ENCODE measurements at regions not wholly inside any gene's neighbourhood (a gene's known extent, or its start where the extent isn't known, plus 50 kb on each side); places are given as distances from the start of the nearest gene placed in this dataset.
"Not testable (repeated sequence)": the region's sequence is repeated elsewhere in the genome, so short reads cannot be mapped to it uniquely, and the experiment has no call there.

DNA sequence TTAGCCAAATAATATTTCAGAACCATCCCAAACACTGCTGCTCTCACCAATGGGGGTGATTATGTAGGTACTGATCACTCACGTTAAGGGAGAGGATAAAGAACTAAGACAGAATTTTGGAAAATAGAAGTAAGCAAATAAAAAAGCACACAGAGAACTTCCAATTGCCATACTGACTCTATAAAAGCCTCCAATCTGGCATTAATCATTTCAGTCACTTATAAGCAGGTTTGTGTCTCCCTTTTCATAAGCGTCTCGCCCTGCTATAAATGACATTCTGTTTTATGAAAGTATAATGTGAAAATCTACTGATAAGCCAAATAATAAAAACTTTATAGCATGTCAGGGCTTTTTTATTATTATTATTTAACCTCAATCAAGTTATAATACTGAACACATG, 435.2 kb downstream of the ETNK1 start:
- FAIRE-seq (no peak), DNase-seq (ENCODE audit: low spot score) (no peak)

DNA sequence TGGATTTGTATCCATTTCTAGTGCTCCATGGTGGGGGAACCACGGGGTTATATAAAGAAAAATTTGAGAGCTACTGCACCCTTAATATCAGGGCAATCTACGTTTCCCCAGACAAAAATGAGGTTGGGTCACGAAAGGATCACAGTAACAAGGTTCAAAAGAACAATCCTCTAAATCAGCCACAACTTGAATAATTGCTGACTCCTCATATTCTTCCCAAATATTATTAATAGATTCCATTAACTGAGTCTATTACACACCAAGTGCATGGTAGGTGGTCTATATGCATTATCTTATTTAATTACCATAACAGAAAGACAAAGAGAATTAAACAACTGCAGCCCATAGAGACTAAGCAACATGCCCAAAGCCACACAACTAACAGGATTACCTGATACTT, 438.2 kb downstream of the ETNK1 start:
- DNase-seq (ENCODE audit: low spot score): no peak
- FAIRE-seq: no peak

DNA sequence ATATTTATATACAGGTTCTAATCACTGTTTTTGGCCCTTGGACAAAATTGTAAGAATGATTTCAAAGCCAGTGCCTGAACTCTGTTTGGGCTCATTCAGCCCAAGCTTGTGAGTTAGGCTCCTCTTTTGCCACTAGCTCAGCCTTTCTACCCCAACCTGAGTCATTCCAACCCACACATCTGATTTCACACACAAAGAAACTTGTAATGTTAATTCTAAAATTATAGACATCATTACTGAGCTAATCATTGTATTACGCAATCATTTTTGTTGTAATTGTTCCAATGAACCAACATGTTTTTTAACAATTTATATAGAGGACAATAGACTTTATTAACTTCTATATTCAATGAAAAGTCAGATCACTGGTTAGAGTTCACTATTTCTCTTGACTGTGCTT, 441.1 kb downstream of the ETNK1 start:
- DNase-seq (ENCODE audit: low spot score): no peak
- no peak for FAIRE-seq

DNA sequence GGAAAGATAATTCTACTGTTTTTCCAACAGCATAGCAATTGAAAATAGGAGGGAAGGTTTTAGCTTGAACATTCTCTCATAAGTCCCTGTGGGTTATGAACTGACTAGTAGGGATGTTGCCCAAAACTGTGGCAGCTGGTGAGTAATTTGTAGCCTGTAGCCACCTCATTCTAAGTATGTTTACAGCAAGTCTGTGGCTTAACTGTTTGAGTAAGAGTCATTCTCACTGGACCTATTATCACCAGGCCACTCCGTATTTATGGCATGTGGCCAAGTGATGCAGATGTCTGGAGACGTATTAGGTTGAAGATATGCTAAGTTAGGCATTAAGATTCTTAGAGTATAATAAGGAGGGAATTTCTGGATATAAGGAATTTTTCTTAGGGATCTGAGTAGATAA, 458.3 kb downstream of the ETNK1 start:
- FAIRE-seq (peak; percentile 76), DNase-seq (ENCODE audit: low spot score) (peak; percentile 63)

DNA sequence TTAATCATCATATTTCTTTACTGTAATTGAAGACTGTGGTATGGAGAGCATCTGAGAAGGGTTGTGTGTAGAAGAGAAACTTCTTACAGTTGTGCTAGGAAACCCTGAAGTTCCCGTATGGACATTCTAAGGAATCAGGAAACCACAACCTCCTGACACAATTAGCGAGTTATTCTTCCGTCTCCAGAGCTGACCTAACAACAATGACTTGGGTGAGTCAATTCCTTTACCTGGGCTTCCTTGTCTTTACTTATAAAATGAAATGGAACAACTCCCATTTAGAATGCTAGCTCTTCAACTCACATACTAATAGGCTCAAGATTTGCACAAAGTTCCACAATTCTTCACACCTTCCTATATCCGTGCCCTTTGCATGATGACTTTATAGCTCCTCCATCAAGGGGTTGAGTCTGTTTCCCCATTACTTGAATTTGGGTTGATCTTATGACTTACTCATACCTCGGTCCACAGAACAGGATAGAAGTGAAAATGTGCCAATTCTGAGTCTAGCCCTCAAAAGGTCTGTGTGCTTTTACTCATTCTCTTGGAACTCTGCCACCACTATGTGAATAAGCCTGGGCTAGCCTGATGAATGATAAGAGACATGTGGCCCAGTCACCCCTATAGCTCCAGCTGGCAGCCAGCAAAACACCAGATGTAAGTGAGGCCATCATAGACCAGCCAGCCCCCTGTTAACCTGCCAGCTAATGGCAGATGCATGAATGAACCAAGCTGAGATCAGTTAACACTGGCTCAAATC, 459.4 kb downstream of the ETNK1 start:
- peak; percentile 75 for DNase-seq (ENCODE audit: low spot score)
- peak; percentile 88 for FAIRE-seq

DNA sequence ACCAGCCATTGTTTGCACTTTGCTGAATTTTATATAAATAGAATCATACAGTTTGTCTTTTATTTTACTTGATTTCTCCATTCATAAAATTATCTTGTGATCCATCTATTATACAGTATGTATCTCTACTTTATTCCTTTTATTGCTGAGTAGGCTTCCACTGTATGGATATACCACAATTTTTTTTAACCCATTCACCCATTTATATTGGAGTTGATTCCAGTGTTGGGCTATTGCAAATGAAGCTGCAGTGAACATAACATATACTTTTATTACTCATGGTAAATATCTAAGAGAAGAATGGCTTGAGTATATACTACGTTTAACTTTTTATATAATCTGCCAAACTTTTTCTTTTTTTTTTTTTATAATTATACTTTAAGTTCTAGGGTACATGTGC, 463.6 kb downstream of the ETNK1 start:
- DNase-seq (ENCODE audit: low spot score) (no peak), FAIRE-seq (no peak)

DNA sequence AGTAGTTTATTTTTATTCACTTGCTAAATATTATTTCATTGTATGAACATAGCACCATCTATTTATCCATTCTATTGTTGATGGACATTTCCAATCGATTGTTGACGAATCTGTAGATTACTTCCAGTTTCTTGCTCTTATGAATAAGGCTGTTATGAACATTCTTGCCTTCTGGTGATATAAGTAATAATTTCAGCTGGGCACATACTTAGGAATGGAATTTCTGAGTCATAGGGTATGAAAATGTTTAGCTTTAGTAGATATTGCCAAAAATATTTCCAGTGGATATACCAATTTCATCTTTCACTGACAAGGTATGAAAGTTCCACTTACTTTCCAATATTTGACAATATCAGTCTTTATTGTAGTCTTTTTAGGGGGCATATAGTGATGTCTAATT, 468.5 kb downstream of the ETNK1 start:
- FAIRE-seq (no peak), DNase-seq (ENCODE audit: low spot score) (no peak)

DNA sequence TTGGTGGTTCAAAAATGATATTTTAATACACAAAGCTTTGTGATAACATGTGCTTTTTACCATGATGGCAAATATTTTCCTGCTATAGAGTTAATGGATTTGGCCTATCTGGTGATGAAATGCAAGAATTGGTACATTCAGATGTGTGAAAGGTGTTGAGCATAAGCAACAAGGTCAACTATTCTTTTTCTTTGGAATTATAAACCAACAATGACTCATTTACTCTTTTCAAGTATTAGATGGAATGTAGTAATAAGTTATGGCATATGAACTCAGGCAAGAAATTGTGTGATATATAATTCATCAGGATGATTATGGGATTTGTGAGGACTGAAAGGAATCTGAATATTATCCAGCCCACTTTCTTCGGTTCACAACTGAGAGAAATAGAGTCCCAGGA, 471.4 kb downstream of the ETNK1 start:
- no peak for FAIRE-seq
- DNase-seq (ENCODE audit: low spot score): no peak

DNA sequence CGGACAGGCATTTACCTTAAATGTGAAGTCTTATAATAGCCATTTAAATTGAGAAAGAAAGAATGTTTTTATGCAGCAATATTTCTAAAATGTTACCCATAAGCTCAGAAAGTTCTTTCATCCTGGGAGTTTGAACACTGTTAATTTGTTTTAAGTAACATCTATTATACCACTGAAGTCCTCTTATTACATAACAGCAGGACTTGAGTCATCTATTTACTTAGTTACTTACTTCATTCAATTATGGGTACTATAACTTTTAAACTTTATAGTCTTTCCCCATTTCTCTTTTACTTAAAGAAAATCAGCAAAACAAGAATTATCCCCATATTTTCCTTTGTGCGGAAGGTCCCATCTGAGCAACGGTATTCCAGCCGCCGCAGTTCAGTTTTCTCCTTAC, 473.1 kb downstream of the ETNK1 start:
- DNase-seq (ENCODE audit: low spot score) (no peak), FAIRE-seq (no peak)

DNA sequence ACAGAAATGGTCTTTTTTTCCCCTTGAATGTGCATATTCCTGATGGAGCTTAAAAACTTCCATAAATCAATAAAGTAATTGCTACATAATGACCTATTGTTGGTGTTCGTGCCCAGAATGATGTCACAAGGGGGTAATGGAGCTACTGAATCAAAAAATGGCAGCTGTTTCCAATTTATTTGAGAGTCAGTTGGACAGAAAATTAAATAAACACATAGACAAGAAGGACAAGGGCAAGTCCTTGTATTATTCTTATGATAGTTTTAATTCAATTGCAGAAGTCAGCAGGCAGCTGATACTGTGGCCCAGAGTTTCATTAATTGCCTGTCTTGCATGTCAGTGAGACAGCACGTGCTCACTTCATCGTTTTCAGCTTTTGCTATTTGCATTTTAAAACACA, 473.5 kb downstream of the ETNK1 start:
- DNase-seq (ENCODE audit: low spot score) (no peak), FAIRE-seq (no peak)

DNA sequence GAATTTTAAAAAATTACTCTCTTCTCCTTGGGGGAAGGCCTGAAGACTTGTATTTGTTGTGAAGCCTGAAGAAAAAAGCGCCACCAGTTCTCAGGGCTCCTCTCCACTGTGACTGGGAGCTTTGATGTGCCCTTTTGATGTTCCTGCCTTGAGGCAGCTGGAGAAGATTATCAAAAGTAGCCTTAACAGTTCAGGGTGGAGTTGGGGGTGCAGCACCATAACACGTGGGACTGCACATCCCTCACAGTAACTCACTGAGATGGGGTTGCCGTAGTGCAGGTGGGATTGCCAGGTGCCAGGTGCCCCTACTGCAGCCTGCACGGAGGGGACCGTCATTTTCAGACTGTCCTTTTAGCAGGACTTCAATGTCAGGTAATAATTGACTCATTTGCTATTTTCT, 474.1 kb downstream of the ETNK1 start:
- FAIRE-seq (no peak), DNase-seq (ENCODE audit: low spot score) (no peak)

DNA sequence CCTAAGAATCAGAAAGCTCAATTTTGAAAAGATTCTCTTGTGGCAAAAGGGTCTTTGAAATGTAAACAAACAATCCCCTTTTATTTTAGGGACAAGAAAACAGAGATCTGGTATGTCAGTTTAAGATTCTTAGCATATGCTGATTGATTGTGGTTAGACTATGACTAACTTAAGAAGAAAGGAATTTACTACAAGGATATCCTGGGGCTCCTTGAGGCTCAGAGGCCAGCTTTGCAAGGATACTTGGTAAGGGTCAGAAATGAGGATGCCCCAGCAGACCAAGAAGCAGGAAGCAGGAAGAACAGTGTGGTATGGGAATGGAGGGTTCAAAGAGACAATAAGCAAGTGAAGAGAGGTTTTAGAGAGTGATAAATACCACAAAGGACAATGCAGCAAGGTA, 474.6 kb downstream of the ETNK1 start:
- no peak for FAIRE-seq
- DNase-seq (ENCODE audit: low spot score): no peak

DNA sequence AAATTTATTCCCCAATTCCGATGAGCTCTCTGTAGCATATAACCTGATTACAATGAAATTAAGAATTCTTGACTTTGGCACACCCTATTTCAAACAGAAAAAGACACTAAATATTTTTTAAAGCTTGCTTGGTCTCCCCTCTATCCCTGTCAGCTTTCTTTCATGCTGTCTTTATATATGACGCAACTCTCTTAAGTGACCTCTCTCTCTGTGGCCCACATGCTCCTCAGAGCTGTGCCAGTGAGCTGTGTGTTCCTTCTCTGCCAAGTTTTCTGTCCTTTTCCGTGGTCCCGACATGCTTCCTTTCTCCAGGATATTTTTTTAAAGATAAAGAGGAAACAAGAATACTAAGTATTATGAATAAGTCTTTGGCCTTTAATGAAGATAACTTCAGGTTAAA, 484.0 kb downstream of the ETNK1 start:
- DNase-seq (ENCODE audit: low spot score) (no peak), FAIRE-seq (no peak)

DNA sequence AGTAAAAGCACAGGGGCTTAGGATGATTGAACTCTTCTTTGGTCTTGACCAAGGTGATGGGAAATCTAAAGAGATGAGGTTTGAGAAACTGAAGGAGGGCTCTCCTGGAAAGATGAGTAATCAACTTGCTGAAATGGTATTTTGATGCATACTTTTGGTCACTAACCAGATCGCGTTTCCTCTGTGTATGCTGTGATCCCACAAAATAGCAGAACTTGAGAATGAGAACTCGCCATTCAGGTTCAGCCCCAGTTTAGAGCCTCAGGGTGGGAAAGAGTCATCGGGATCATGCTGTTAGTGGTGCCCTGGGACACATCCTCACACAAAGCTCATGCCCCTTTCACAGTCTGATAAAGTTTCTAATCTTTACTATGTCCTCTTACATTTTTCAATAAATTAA, 488.8 kb downstream of the ETNK1 start:
- DNase-seq (ENCODE audit: low spot score) (no peak), FAIRE-seq (no peak)

DNA sequence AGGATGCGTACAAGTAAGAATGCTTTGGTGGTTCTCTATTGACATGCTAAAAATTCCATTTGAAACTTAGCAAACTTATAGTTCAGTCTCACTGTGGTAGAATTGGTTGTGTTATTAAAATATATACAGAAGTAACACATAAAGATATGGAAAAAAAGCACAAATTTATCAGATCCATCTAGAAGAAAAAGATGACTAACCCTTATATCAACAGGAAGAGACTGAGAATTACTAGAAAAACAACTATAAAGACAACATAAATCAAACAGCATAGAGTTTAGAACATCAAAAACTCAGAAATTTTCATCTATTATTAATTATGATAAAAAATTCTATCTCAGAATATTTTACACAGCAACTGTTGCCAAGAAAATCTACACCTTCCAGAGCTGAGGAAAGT, 491.0 kb downstream of the ETNK1 start:
- DNase-seq (ENCODE audit: low spot score) (no peak), FAIRE-seq (no peak)

DNA sequence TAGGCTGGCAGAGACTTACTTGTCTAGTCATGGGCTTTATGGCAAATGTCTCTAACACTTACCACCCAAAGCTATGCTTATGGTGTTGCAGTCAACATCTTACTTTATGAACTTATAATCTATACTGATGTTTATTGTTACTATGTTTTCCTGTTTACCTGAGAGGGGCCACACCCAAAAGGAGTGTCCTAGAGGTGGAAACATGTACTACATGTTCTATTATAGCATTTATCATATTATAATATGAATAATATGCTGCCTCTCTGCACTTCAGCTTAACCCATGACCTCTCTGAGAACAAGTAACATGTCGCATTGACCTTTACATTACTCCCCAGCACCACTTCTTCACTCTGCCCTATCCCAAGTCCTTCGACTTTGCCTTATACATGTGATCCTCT, 501.8 kb downstream of the ETNK1 start:
- FAIRE-seq (no peak), DNase-seq (ENCODE audit: low spot score) (no peak)

DNA sequence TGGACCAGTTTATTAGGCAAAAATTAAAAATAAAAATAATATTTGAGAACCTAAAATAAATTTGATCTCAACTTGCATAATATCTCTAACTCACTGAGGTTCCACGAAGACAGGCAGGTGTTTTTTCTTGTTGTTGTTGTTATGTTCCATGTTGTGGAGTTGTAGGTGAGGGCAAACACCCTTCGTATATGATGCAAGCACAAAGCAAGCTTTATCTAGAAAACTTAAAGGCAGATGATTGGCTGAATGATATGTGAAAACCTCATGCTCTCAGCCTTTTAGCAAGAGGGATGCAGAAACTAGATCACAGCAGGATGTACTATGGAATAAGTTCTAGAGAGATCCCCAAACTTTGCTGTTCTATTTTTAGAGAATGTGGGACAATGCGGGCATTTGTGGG, 502.7 kb downstream of the ETNK1 start:
- FAIRE-seq: no peak
- DNase-seq (ENCODE audit: low spot score): no peak

DNA sequence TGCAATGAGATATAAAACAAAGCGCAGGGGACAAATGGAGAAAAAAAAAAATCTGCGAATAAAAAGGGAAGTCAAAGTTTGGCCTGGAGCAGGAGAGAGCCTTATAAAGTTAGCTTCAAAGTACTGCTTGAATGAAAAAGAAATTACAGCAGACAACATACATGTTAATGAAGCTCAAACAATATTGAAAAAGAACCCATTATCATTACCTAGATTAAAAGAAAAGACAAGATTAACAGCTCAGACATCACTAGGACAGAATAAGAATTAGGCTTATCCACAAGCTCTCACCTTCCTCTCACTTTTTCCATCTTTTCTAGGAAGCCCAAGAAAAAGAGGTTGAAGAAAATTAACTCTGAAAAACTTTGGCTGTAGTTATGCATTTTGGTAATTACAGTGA, 503.5 kb downstream of the ETNK1 start:
- FAIRE-seq: no peak
- DNase-seq (ENCODE audit: low spot score): no peak

DNA sequence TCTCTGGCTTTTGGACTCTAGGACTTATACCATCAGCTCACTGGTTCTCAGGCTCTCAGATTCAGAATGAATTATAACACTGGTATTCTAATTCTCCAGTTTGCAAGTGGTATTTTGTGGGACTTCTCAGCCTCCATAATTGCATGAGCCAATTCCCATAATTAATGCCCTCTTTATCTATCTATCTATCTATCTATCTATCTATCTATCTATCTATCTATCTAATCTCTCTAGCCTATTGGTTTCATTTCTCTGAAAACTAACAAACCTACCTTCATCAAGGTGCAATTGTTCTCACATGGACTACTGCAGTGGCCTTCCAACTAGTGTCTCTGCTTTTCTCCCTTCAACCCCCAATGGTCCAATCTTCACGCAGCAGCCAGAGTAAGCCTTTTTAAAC, 507.4 kb downstream of the ETNK1 start:
- FAIRE-seq: no peak

DNA sequence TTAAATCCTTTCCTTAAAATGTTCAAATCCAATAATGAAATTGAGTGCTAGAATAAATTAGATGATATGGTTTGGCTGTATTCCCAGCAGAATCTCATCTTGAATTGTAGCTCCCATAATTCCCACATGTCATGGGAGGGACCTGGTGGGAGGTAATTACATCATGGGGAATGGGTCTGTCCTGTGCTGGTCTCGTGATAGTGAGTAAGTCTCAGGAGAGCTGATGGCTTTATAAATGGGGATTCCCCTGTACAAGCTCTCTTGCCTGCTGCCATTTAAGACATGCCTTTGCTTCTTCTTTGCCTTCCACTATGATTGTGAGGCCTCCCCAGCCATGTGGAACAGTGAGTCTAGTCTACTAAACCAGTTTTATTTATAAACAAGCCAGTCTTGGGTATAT, 508.5 kb downstream of the ETNK1 start:
- FAIRE-seq: no peak

More for the DNA sequence above, 507.4 kb downstream of the ETNK1 start:
- DNase-seq (ENCODE audit: low spot score): no peak

DNA sequence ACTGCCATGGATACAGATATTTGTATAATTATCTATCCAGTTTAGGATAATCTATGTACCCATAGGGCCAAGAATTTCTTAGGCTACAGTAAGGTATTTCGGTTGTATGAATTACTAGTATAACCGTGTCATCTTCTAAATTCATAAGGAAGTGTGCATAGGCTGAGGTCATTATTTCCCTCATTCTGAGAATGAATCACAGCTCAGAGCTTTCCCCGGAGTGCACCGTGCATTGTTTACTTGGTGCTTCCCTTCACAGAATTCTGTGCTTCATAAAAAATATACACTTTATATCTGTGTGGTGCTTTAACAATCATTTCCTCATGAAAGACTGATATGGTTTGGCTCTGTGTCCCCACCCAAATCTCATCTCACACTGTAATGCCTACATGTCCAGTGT, 514.1 kb downstream of the ETNK1 start:
- FAIRE-seq: no peak
- peak; percentile 46 for DNase-seq (ENCODE audit: low spot score)

More for the DNA sequence above, 508.5 kb downstream of the ETNK1 start:
- DNase-seq (ENCODE audit: low spot score): no peak

DNA sequence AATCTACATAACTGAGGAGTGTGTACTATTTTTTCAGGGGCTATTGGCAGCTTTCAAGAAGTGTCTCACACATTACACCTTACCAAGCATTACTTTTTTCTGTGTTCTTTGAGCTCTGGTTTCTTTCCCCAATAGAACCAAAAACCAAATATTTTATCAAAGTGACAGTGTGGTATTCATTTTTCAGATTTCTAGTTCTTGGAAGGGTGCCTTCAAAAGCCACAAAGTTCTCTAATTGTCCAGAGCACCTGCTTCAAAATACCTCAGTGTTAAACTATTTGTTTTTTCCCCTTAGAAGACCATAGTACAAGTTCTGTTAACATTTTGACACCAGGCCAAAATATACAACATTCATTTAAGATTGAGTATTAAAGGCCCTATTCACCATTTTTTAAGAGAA, 515.7 kb downstream of the ETNK1 start:
- DNase-seq (ENCODE audit: low spot score) (peak; percentile 56), FAIRE-seq (no peak)

DNA sequence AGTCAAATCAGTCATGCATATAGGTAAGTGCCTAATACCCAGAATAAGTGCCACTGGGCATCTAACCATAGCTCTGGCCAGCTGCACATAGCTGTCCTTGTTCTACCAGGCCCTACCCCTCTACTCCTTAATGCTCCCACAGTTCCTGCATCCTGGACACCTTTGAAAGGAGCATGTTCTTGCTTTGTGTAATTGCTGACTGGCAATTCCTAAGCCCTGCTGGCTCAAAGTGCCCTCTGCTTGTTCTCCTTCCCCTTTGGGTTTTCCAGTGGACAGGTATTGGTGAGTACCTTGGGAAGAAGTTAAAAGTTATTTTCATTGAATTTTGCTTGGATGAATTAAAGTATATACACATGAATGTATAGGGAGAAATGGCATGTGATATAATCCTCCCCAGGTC, 516.4 kb downstream of the ETNK1 start:
- DNase-seq (ENCODE audit: low spot score): peak; percentile 33
- FAIRE-seq: no peak

DNA sequence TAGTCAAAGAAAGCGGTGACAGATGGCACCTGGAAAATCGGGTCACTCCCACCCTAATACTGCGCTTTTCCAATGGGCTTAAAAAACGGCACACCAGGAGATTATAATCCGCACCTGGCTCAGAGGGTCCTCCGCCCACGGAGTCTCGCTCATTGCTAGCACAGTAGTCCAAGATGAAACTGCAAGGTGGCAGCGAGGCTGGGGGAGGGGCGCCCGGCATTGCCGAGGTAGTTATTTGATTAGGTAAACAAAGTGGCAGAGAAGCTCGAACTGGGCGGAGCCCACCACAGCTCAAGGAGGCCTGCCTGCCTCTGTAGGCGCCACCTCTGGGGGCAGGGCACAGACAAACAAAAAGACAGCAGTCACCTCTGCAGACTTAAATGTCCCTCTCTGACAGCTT, 521.1 kb downstream of the ETNK1 start:
- not testable (repeated sequence) for FAIRE-seq; DNase-seq (ENCODE audit: low spot score)
